Upper lobe of left lung (tissue), 4 donors: ENCODE measurements at regions not wholly inside any gene's neighbourhood (a gene's known extent, or its start where the extent isn't known, plus 50 kb on each side); places are given as distances from the start of the nearest gene placed in this dataset.

ENCODE experiments used
- CTCF ChIP-seq, 6 experiments: fragments of 450-650 bp in 4 of 6; fragments of 200-600 bp in 2 of 6; sonication (generic) in 2 of 6; IDR thresholded peaks; one replicate each; pipeline ENCODE4 v1.5.1; 2016 to 2019; ENCODE audit warnings: antibody characterized with exemption in 6 of 6
- POLR2A ChIP-seq, 4 donors: fragments of 450-650 bp; IDR thresholded peaks; one replicate each; pipeline ENCODE4 v1.5.1; 2016 to 2017; ENCODE audit warnings: antibody characterized with exemption in 4 of 4, mild to moderate bottlenecking in 2 of 4
- POLR2AphosphoS5 ChIP-seq, 2 donors: sonication (generic); formaldehyde crosslinking; IDR thresholded peaks; one replicate each; pipeline ENCODE4 v1.5.1; 2017; ENCODE audit warnings: antibody characterized with exemption in 2 of 2

- TF ChIP-seq CTCF (IDR thresholded peaks at IDR 0.05): no peak
- TF ChIP-seq POLR2A (IDR thresholded peaks at IDR 0.05): no peak
- TF ChIP-seq POLR2AphosphoS5 (IDR thresholded peaks at IDR 0.05): no peak
Observed at GRCh38 chr9:38488156-38488698, 64.0 kb upstream of the IGFBPL1 start.
